ENCODE measurements at regions not wholly inside any gene's neighbourhood (a gene's known extent, or its start where the extent isn't known, plus 50 kb on each side); places are given as distances from the start of the nearest gene placed in this dataset.

- no peak overlapping the region for H3K27ac ChIP-seq
- no peaks in the 10 kb centered on the region for H3K9me2 ChIP-seq (ENCODE audit: insufficient read depth)
- 29 to 30% methylated on average over 2 of the region's 2 CpGs for WGBS, 2 experiments (ENCODE audit: low coverage in 1 of 2, low lambda C conversion rate in 2 of 2, missing lambda C conversion rate in 2 of 2)
- H3F3A ChIP-seq (ENCODE audit: insufficient read depth): no peaks in the 10 kb centered on the region
- no peak overlapping the region for H3K4me3 ChIP-seq
- H3K36me3 ChIP-seq (ENCODE audit: low read depth): no peaks in the 10 kb centered on the region
- H3K4me2 ChIP-seq (ENCODE audit: unreplicated experiment): no peak overlapping the region
- no peaks in the 10 kb centered on the region for H3K9me3 ChIP-seq (ENCODE audit: low read depth)
- no peaks in the 10 kb centered on the region for H3K4me1 ChIP-seq (ENCODE audit: insufficient read depth)
- in situ Hi-C loops (cut with MboI): no loop called here
- H4K20me1 ChIP-seq (ENCODE audit: insufficient read depth): no peaks in the 10 kb centered on the region
- TF ChIP-seq EZH2 (IDR thresholded peaks at IDR 0.05; ENCODE audit: insufficient read depth, poor library complexity, severe bottlenecking) (no peak), EZH2phosphoT487 (IDR thresholded peaks at IDR 0.05; ENCODE audit: insufficient read depth, low read depth) (no peak)
- no peaks in the 10 kb centered on the region for H3K27me3 ChIP-seq (replicated peaks; ENCODE audit: insufficient read depth)
- no peak for DNase-seq
- no peaks in the 10 kb centered on the region for H3K79me2 ChIP-seq (ENCODE audit: insufficient read depth)
- no peak overlapping the region for H3K9ac ChIP-seq
- H2AFZ ChIP-seq: no peak overlapping the region
Measured at GRCh38 chrX:109187473-109188168, 294.3 kb downstream of the GUCY2F start.

GRCh38 chrX:109186939-109187338, 294.9 kb downstream of the GUCY2F start:
- H3K4me1 ChIP-seq (ENCODE audit: insufficient read depth): no peaks in the 10 kb centered on the region
- H3K36me3 ChIP-seq (ENCODE audit: low read depth): no peaks in the 10 kb centered on the region
- in situ Hi-C loops (cut with MboI): no loop called here
- no peak overlapping the region for H2AFZ ChIP-seq
- no peaks in the 10 kb centered on the region for H4K20me1 ChIP-seq (ENCODE audit: insufficient read depth)
- H3K9ac ChIP-seq: no peak overlapping the region
- H3K79me2 ChIP-seq (ENCODE audit: insufficient read depth): no peaks in the 10 kb centered on the region
- no peaks in the 10 kb centered on the region for H3F3A ChIP-seq (ENCODE audit: insufficient read depth)
- H3K27me3 ChIP-seq (replicated peaks; ENCODE audit: insufficient read depth): no peaks in the 10 kb centered on the region
- H3K4me2 ChIP-seq (ENCODE audit: unreplicated experiment): no peak overlapping the region
- no peak overlapping the region for H3K27ac ChIP-seq
- TF ChIP-seq EZH2phosphoT487 (IDR thresholded peaks at IDR 0.05; ENCODE audit: insufficient read depth, low read depth) (no peak), EZH2 (IDR thresholded peaks at IDR 0.05; ENCODE audit: insufficient read depth, poor library complexity, severe bottlenecking) (no peak)
- no peaks in the 10 kb centered on the region for H3K9me2 ChIP-seq (ENCODE audit: insufficient read depth)
- H3K4me3 ChIP-seq: no peak overlapping the region
- DNase-seq: no peak
- 44 to 47% methylated on average over 4 of the region's 4 CpGs for WGBS, 2 experiments (ENCODE audit: low coverage in 1 of 2, low lambda C conversion rate in 2 of 2, missing lambda C conversion rate in 2 of 2)
- H3K9me3 ChIP-seq (ENCODE audit: low read depth): no peaks in the 10 kb centered on the region

GRCh38 chrX:109184506-109185139, 297.3 kb downstream of the GUCY2F start:
- Histone ChIP-seq H3K4me2 (ENCODE audit: unreplicated experiment) (no peak overlapping the region), H3K4me1 (ENCODE audit: insufficient read depth) (no peaks in the 10 kb centered on the region), H3F3A (ENCODE audit: insufficient read depth) (no peaks in the 10 kb centered on the region), H3K9me2 (ENCODE audit: insufficient read depth) (no peaks in the 10 kb centered on the region), H3K79me2 (ENCODE audit: insufficient read depth) (no peaks in the 10 kb centered on the region), H3K4me3 (no peak overlapping the region), H3K9me3 (ENCODE audit: low read depth) (no peaks in the 10 kb centered on the region), H3K27me3 (replicated peaks; ENCODE audit: insufficient read depth) (no peaks in the 10 kb centered on the region), H4K20me1 (ENCODE audit: insufficient read depth) (no peaks in the 10 kb centered on the region), H3K9ac (no peak overlapping the region), H3K27ac (no peak overlapping the region), H3K36me3 (ENCODE audit: low read depth) (no peaks in the 10 kb centered on the region), H2AFZ (no peak overlapping the region)
- no peak for TF ChIP-seq EZH2phosphoT487 (IDR thresholded peaks at IDR 0.05; ENCODE audit: insufficient read depth, low read depth)
- no peak for TF ChIP-seq EZH2 (IDR thresholded peaks at IDR 0.05; ENCODE audit: insufficient read depth, poor library complexity, severe bottlenecking)
- no peak for DNase-seq
- in situ Hi-C loops (cut with MboI): no loop called here

GRCh38 chrX:109172091-109172602, 309.7 kb downstream of the GUCY2F start:
- TF ChIP-seq EZH2phosphoT487 (IDR thresholded peaks at IDR 0.05; ENCODE audit: insufficient read depth, low read depth): no peak
- no peak for TF ChIP-seq EZH2 (IDR thresholded peaks at IDR 0.05; ENCODE audit: insufficient read depth, poor library complexity, severe bottlenecking)
- H3K4me3 ChIP-seq: no peak overlapping the region
- H3K9me3 ChIP-seq (ENCODE audit: low read depth): no peaks in the 10 kb centered on the region
- H3K9me2 ChIP-seq (ENCODE audit: insufficient read depth): no peaks in the 10 kb centered on the region
- no peaks in the 10 kb centered on the region for H4K20me1 ChIP-seq (ENCODE audit: insufficient read depth)
- H3K4me2 ChIP-seq (ENCODE audit: unreplicated experiment): no peak overlapping the region
- no peaks in the 10 kb centered on the region for H3K36me3 ChIP-seq (ENCODE audit: low read depth)
- DNase-seq: no peak
- WGBS, 2 experiments (ENCODE audit: low coverage in 1 of 2, low lambda C conversion rate in 2 of 2, missing lambda C conversion rate in 2 of 2): 17 to 18% methylated on average over 3 of the region's 4 CpGs
- H3K27me3 ChIP-seq (replicated peaks; ENCODE audit: insufficient read depth): no peaks in the 10 kb centered on the region
- H3K79me2 ChIP-seq (ENCODE audit: insufficient read depth): no peaks in the 10 kb centered on the region
- H3F3A ChIP-seq (ENCODE audit: insufficient read depth): no peaks in the 10 kb centered on the region
- H3K4me1 ChIP-seq (ENCODE audit: insufficient read depth): no peaks in the 10 kb centered on the region
- no peak overlapping the region for H3K9ac ChIP-seq
- in situ Hi-C loops (cut with MboI): no loop called here
- H2AFZ ChIP-seq: no peak overlapping the region
- H3K27ac ChIP-seq: no peak overlapping the region

All from GM23248 (cell line).